Endothelial cell of umbilical vein (primary cell): ENCODE measurements at regions not wholly inside any gene's neighbourhood (a gene's known extent, or its start where the extent isn't known, plus 50 kb on each side); places are given as distances from the start of the nearest gene placed in this dataset.

Source experiments
- GATA2 ChIP-seq: IDR thresholded peaks from 2 replicates; pipeline ENCODE4 v1.7.0; 2011; ENCODE audit warnings: low read depth, mild to moderate bottlenecking, moderate library complexity, mixed read lengths, low read length; ENCODE audit not compliant: insufficient read length, insufficient read depth
- MYC ChIP-seq: IDR thresholded peaks from one replicate; pipeline ENCODE4 v1.6.1; 2011; ENCODE audit warnings: mild to moderate bottlenecking, low read depth, low read length
- POLR2A ChIP-seq: IDR thresholded peaks from 2 replicates; pipeline ENCODE4 v1.6.1; 2012; ENCODE audit warnings: low read depth, mild to moderate bottlenecking, control low read depth, low read length
- TF ChIP-seq, protein P1 (sequence below), 2 donors: IDR thresholded peaks; 1 replicate in 1 of 2; 2 replicates in 1 of 2; pipeline ENCODE4 v1.5.1; 2011; ENCODE audit warnings: low read length in 2 of 2, mild to moderate bottlenecking in 2 of 2, moderate library complexity in 2 of 2, control low read depth in 1 of 2, inconsistent platforms in 1 of 2, low read depth in 1 of 2; ENCODE audit not compliant: insufficient read depth in 1 of 2; ENCODE audit errors: extremely low read depth in 1 of 2
- TF ChIP-seq, protein P2 (sequence below): IDR thresholded peaks from 2 replicates; pipeline ENCODE4 v1.6.1; 2011; ENCODE audit not compliant: insufficient read depth, insufficient read length

DNA sequence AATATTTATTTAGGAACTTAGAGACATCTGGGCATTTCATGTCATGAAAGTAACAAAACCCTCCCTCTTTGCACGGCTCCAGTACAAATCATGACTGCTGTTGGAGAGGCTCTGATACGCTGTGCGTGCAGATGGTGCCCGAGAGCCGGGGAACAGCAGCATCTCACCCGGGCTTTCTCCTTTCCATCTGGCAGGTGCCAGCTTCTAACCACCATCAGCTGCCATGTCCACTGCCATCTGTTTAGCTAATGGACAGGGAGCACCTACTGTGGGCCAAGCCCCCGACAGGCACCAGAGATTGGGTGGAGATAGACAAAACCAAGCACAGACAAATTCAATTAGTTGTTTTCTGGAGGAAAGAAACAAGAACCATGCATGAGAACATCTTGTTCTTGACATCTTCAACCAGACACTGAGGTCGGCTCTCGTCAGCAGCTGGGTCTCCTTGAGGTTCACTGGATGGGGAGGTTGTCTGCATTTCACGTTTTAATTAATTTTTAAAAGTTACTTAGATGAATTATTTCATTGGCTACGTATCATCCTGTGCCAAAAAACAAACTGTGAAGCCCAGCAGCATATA is 323.7 kb downstream of the THBS2 start:
- TF ChIP-seq, protein P1, sequence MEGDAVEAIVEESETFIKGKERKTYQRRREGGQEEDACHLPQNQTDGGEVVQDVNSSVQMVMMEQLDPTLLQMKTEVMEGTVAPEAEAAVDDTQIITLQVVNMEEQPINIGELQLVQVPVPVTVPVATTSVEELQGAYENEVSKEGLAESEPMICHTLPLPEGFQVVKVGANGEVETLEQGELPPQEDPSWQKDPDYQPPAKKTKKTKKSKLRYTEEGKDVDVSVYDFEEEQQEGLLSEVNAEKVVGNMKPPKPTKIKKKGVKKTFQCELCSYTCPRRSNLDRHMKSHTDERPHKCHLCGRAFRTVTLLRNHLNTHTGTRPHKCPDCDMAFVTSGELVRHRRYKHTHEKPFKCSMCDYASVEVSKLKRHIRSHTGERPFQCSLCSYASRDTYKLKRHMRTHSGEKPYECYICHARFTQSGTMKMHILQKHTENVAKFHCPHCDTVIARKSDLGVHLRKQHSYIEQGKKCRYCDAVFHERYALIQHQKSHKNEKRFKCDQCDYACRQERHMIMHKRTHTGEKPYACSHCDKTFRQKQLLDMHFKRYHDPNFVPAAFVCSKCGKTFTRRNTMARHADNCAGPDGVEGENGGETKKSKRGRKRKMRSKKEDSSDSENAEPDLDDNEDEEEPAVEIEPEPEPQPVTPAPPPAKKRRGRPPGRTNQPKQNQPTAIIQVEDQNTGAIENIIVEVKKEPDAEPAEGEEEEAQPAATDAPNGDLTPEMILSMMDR (IDR thresholded peaks at IDR 0.05; ENCODE audit: extremely low read depth in 1 of 2, insufficient read depth in 1 of 2, low read depth in 1 of 2, low read length in 2 of 2), result no peak
- TF ChIP-seq MYC, result no peak
- no peak for TF ChIP-seq GATA2
- TF ChIP-seq, protein P2, sequence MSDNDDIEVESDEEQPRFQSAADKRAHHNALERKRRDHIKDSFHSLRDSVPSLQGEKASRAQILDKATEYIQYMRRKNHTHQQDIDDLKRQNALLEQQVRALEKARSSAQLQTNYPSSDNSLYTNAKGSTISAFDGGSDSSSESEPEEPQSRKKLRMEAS, result no peak
- no peak for TF ChIP-seq POLR2A
